Stimulated activated naive B cell treated with anti-CD40 and anti-IgM and Interleukin-4, amounts not matched to agents 10 μg/mL and 1 μg/mL and 100 μg/mL, for 72 hours (primary cell): ENCODE measurements at regions not wholly inside any gene's neighbourhood (a gene's known extent, or its start where the extent isn't known, plus 50 kb on each side); places are given as distances from the start of the nearest gene placed in this dataset.
"Not testable (repeated sequence)": the region's sequence is repeated elsewhere in the genome, so short reads cannot be mapped to it uniquely, and the experiment has no call there.

Source experiments
- ATAC-seq, 2 donors: fragments of 150-1000 bp; cut with Tn5 transposase; replicated peaks; 2 replicates each; pipeline ENCODE4 v1.10.0; 2021; ENCODE audit warnings: moderate library complexity in 1 of 2
- DNase-seq: peaks from one replicate; pipeline ENCODE4 v3.0.0; 2021
- H3K27ac Mint-ChIP-seq: one replicate; pipeline ENCODE4 v1.8.0; 2022; ENCODE audit warnings: mild to moderate bottlenecking, mixed read lengths
- H3K27me3 Mint-ChIP-seq, 2 donors: one replicate each; pipeline ENCODE4 v1.8.0; 2022; ENCODE audit warnings: mixed read lengths in 2 of 2
- H3K36me3 Mint-ChIP-seq, 2 donors: one replicate each; pipeline ENCODE4 v1.8.0; 2022; ENCODE audit warnings: mixed read lengths in 2 of 2, mild to moderate bottlenecking in 1 of 2
- H3K4me1 Mint-ChIP-seq, 2 donors: one replicate each; pipeline ENCODE4 v1.8.0; 2022; ENCODE audit warnings: mixed read lengths in 2 of 2, mild to moderate bottlenecking in 1 of 2
- H3K4me3 Mint-ChIP-seq, 2 donors: one replicate each; pipeline ENCODE4 v1.8.0; 2022; ENCODE audit warnings: mild to moderate bottlenecking in 2 of 2, mixed read lengths in 2 of 2, moderate library complexity in 1 of 2
- H3K9me3 Mint-ChIP-seq, 2 donors: one replicate each; pipeline ENCODE4 v1.8.0; 2022; ENCODE audit warnings: mixed read lengths in 2 of 2, mild to moderate bottlenecking in 1 of 2

DNA sequence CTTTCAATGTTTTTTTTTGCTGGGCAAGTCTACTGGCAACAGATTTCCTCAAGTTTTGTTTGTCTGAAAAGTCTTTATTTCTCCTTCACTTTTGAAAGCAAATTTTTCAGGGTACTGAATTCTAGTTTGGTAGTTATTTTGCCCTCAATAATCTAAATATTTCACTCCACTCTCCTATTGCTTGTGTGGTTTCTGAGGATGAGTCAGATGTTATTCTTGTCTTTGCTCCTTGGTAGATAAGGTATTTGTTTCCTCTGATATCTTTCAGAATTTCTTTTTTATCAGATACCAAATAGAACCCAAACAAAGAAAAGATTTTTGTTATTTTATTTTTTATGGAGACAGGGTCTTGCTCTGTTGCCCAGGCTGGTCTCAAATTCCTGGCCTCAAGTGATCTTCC, 99.2 kb upstream of the MALRD1 start:
- Mint-ChIP-seq H3K4me3 (no peak overlapping the region), H3K36me3 (no peaks in the 10 kb centered on the region), H3K27me3 (no peaks in the 10 kb centered on the region), H3K9me3 (peaks cover 0 to 2% of the 10 kb centered on the region in 2 donors), H3K4me1 (no peaks in the 10 kb centered on the region), H3K27ac (no peak overlapping the region)
- no peak for ATAC-seq
- DNase-seq = no peak

DNA sequence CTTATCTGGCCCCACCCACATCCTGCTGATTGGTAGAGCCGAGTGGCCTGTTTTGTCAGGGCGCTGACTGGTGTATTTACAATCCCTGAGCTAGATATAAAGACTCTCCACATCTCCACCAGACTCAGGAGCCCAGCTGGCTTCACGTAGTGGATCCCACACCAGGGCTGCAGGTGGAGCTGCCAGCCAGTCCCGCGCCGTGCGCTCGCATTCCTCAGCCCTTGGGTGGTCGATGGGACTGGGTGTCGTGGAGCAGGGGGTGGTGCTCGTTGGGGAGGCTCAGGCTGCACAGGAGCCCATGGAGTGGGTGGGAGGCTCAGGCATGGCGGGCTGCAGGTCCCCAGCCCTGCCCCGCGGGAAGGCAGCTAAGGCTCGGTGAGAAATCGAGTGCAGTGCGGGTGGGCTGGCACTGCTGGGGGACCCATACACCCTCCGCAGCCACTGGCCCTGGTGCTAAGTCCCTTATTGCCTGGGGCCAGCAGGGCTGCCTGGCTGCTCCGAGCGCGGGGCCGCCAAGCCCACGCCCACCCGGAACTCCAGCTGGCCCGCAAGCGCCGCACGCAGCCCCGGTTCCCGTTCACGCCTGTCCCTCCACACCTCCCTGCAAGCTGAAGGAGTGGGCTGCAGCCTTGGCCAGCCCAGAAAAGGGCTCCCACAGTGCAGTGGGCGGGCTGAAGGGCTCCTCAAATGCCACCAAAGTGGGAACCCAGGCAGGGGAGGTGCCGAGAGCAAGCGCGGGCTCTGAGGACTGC, 97.4 kb upstream of the MALRD1 start:
- not testable (repeated sequence) for H3K4me3 Mint-ChIP-seq, H3K4me1 Mint-ChIP-seq, H3K27me3 Mint-ChIP-seq, DNase-seq, H3K9me3 Mint-ChIP-seq, H3K27ac Mint-ChIP-seq, H3K36me3 Mint-ChIP-seq, ATAC-seq

DNA sequence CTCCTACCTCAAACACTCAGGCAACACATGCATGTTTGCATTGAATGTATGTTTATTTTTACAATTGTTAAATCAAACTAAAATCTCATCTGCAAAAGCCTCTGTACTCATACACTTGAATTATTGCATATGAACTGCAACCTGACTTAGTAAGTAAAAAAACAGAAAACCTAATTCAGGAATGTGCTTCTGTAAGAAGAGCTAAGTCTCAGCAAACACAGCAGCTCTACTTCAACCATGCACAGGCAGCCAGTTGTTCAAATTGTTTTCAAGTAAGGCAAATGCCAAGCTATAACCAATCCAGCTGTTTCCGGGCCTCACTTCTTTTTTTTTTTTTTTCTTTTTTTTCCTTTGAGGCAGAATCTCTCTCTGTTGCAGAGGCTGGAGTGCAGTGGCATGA, 93.5 kb upstream of the MALRD1 start:
- H3K4me1 Mint-ChIP-seq = no peaks in the 10 kb centered on the region
- peaks cover 0 to 2% of the 10 kb centered on the region in 2 donors for H3K9me3 Mint-ChIP-seq
- ATAC-seq (no peak), DNase-seq (no peak)
- no peak overlapping the region for H3K4me3 Mint-ChIP-seq
- H3K27ac Mint-ChIP-seq = no peak overlapping the region
- no peaks in the 10 kb centered on the region for H3K27me3 Mint-ChIP-seq
- H3K36me3 Mint-ChIP-seq = no peaks in the 10 kb centered on the region

DNA sequence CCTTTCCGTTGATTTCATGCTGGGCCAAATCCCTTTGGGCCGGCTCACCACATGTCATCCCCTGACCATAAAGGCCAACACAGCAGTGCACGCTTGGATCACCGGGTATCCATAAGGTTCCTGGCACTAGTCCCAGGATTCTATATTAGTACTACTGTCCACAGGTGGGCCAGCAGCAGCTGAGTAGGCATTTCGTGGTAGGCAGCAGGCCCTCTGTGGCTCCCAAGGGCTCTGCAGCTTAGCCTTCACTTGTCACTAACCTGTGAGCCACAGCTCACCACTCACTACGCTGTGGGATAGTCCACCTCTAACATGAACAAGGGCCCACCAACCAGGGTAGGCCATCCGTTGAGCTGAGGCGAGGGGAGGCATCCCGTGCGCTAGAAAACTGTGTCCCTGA, 89.2 kb upstream of the MALRD1 start:
- no peak overlapping the region for H3K4me3 Mint-ChIP-seq
- peaks cover 0 to 6% of the 10 kb centered on the region in 2 donors for H3K9me3 Mint-ChIP-seq
- no peaks in the 10 kb centered on the region for H3K4me1 Mint-ChIP-seq
- H3K27ac Mint-ChIP-seq = no peak overlapping the region
- H3K36me3 Mint-ChIP-seq = no peaks in the 10 kb centered on the region
- H3K27me3 Mint-ChIP-seq = no peaks in the 10 kb centered on the region
- no peak for DNase-seq
- no peak for ATAC-seq

DNA sequence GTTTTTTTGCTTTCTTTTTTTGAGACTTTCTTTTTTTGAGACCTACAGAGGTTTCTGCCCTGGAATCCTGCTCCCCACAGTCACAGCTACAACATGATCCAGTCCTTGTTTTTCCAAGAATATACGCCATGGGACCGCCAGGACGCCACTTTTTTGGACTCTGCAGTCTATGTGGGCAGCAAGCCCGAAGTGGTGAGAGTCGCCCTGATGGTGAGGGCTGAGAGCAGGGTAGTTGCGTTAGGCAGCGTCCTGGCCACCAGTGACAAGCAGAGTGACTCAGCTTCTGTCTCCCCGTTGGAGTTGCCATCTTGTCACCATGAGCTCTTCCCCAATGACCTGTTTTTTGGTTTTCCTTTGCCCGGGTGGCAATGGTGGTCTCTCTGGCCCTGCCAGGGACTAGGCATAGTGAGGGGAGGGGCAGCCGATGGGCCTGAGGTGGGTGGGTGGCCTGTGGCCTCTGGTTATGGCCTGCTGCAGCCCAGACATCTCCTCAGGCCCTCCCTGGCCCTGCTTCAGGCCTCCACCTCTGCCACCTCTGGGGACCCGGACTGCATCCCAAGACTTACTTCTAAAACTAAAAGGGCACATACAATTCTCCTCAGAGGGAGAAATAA, 88.0 kb upstream of the MALRD1 start:
- no peak for DNase-seq
- H3K36me3 Mint-ChIP-seq = no peaks in the 10 kb centered on the region
- no peaks in the 10 kb centered on the region for H3K27me3 Mint-ChIP-seq
- H3K9me3 Mint-ChIP-seq = peaks cover 3 to 6% of the 10 kb centered on the region in 2 donors
- ATAC-seq = no peak
- H3K4me3 Mint-ChIP-seq = no peak overlapping the region
- H3K4me1 Mint-ChIP-seq = no peaks in the 10 kb centered on the region
- H3K27ac Mint-ChIP-seq = no peak overlapping the region

DNA sequence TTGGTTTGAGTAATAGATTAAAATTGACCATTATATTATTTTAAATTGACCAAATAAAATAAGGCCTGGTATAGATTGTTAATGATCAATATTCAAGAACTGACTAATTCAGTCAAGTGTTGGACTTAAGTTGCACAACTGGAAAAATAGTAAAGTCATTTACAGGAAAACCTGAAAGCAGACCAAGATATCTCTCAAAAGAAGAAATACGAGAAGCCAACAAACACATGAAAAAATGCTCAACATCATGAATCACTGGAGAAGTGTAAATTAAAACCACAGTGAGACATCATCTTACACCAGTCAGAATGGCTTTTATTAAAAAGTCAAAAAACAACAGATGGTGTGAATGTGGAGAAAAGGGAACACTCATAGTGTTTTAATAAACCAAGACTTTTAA, 80.4 kb upstream of the MALRD1 start:
- H3K27ac Mint-ChIP-seq = no peak overlapping the region
- peaks cover 0 to 2% of the 10 kb centered on the region in 2 donors for H3K36me3 Mint-ChIP-seq
- DNase-seq (no peak), ATAC-seq (no peak)
- H3K27me3 Mint-ChIP-seq = no peaks in the 10 kb centered on the region
- no peaks in the 10 kb centered on the region for H3K4me1 Mint-ChIP-seq
- H3K9me3 Mint-ChIP-seq = peaks cover 12 to 16% of the 10 kb centered on the region in 2 donors
- H3K4me3 Mint-ChIP-seq = no peak overlapping the region

DNA sequence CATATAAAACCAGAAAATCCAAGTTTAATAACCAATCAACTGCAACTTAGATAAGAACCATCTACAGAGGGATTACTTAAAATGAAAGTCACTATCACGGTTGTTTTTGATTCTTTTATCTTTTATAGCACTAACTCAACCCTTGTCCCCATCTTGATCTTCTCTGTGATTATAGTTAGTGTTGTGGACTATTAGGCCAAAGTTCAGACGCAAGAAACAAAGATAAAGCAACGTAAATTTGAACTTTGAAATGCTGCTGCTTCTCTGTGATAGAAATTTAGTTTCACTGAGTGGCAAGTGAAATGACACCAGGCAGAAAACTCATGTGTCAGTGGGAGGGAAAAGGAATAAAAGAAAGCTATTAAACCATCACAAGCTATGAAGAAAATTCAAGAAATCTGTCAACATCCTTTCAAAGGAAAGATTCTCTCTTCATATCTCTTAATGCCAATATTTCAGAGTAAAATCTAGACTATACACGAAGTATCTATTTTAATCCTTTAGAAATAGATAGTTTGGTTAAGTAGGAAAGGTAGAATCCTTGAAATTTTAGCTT, 71.8 kb upstream of the MALRD1 start:
- no peaks in the 10 kb centered on the region for H3K27me3 Mint-ChIP-seq
- peaks cover 0 to 2% of the 10 kb centered on the region in 2 donors for H3K36me3 Mint-ChIP-seq
- H3K27ac Mint-ChIP-seq = no peak overlapping the region
- DNase-seq (no peak), ATAC-seq (no peak)
- no peaks in the 10 kb centered on the region for H3K4me1 Mint-ChIP-seq
- H3K9me3 Mint-ChIP-seq = peaks cover 5 to 7% of the 10 kb centered on the region in 2 donors
- H3K4me3 Mint-ChIP-seq = no peak overlapping the region

DNA sequence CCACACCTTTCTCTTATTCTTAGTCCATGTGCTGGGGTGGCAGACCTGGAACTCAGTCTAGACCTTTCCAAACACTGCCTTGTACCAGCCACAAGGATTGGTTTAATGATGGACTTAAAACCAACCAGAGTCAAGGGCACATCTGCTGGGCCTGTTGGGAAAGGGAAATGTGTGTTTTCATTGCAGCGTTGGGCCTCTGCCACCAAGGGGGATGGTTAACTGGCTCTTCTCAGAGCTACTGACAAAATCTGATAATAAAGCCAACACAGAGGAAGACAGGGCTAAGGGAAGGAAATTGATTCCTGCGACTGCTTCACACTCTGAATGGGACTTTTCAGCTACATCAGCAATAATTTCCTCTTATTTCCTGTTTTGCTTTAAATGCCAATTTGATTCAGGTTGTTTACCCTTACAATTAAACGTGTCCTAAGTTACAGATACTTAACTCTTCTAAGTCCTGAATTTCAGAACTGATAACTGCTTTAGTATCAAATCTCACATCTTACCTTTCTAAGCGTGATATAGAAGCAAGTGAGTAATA, 68.4 kb upstream of the MALRD1 start:
- Mint-ChIP-seq H3K4me1 (no peaks in the 10 kb centered on the region), H3K4me3 (no peak overlapping the region), H3K9me3 (peaks cover 0 to 3% of the 10 kb centered on the region in 2 donors), H3K36me3 (no peaks in the 10 kb centered on the region), H3K27me3 (no peaks in the 10 kb centered on the region), H3K27ac (no peak overlapping the region)
- ATAC-seq = no peak
- DNase-seq = no peak

DNA sequence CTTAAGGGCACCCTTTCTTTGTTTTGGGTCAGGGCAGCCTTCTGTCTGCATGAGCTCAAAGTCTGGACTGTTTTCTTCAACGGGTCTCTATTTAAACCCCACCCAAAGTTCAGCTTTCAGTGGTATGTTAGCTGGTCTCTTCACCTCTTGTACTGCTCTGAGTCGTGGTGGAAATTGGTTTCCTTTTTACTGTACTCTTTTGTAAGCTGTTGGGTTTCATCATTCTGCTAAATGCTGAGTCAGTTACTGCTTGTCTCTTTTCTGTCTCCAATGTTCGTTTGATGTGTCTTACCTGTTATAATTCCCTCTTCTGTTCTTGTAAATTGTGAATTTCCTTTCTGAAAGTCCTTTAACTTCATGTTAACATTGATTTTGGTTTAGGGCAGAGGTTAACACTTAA, 64.1 kb upstream of the MALRD1 start:
- Mint-ChIP-seq H3K27me3 (no peaks in the 10 kb centered on the region), H3K4me3 (no peak overlapping the region), H3K36me3 (no peaks in the 10 kb centered on the region), H3K4me1 (no peaks in the 10 kb centered on the region), H3K9me3 (peaks cover 4 to 8% of the 10 kb centered on the region in 2 donors), H3K27ac (no peak overlapping the region)
- DNase-seq (no peak), ATAC-seq (no peak)

DNA sequence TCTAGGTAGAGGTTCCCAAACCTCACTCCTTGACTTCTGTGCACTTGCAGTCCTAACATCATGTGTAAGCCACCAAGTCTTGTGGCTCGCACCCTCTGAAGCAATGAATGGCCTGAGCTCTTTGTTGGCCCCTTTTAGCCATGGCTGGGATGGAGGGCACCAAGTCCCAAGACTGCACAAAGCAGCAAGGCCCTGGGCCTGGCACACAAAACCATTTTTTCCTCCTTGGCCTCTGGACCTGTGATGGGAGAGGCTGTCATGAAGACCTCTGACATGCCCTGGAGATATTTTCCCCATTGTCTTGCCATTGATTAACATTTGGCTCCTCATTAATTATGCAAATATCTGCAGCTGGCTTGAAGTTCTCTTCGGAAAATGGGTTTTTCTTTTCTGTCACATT, 60.3 kb upstream of the MALRD1 start:
- H3K4me1 Mint-ChIP-seq = no peaks in the 10 kb centered on the region
- ATAC-seq = no peak
- H3K4me3 Mint-ChIP-seq = no peak overlapping the region
- DNase-seq = no peak
- no peaks in the 10 kb centered on the region for H3K27me3 Mint-ChIP-seq
- H3K27ac Mint-ChIP-seq = no peak overlapping the region
- peaks cover 10 to 13% of the 10 kb centered on the region in 2 donors for H3K9me3 Mint-ChIP-seq
- no peaks in the 10 kb centered on the region for H3K36me3 Mint-ChIP-seq
